OCI-LY7 (cell line): ENCODE measurements at regions not wholly inside any gene's neighbourhood (a gene's known extent, or its start where the extent isn't known, plus 50 kb on each side); places are given as distances from the start of the nearest gene placed in this dataset.

ENCODE experiments used
- EZH2phosphoT487 ChIP-seq: fragments of 200-600 bp; sonication (generic); IDR thresholded peaks from 2 replicates; pipeline ENCODE4 v1.6.1; 2018; ENCODE audit warnings: low read depth, borderline replicate concordance, mild to moderate bottlenecking, mixed run types, antibody characterized with exemption, low read length, moderate library complexity, mixed read lengths
- TF ChIP-seq, protein P1 (sequence below): fragments of 200-600 bp; sonication (generic); conservative IDR thresholded peaks from 2 replicates; pipeline ENCODE4 v1.5.1; 2014; ENCODE audit warnings: mild to moderate bottlenecking, antibody characterized with exemption, low read length, moderate library complexity, mixed read lengths

DNA sequence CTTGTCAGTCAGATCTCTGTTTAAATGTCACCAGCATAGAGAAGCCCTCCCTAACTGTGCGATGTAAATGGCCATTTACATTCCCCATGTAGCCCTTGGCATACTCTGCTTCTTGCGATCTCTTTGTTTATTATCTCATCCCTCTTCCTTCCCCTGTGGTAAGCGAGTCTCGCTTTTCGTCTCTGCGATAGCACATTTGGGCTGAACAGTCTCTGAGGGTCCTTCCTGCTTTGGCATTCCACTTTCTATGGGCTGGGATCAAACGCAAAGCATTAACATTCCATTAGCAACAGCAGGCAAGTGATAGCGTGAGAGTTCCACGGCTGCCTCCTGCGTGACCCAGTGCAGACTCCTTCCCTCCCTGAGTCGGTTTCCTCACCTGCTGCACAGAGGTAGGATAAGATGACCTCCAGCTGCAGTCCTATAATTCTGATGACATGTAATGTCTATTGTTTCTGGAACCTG lies 61.4 kb upstream of the TUNAR start:
- TF ChIP-seq, protein P1, sequence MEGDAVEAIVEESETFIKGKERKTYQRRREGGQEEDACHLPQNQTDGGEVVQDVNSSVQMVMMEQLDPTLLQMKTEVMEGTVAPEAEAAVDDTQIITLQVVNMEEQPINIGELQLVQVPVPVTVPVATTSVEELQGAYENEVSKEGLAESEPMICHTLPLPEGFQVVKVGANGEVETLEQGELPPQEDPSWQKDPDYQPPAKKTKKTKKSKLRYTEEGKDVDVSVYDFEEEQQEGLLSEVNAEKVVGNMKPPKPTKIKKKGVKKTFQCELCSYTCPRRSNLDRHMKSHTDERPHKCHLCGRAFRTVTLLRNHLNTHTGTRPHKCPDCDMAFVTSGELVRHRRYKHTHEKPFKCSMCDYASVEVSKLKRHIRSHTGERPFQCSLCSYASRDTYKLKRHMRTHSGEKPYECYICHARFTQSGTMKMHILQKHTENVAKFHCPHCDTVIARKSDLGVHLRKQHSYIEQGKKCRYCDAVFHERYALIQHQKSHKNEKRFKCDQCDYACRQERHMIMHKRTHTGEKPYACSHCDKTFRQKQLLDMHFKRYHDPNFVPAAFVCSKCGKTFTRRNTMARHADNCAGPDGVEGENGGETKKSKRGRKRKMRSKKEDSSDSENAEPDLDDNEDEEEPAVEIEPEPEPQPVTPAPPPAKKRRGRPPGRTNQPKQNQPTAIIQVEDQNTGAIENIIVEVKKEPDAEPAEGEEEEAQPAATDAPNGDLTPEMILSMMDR, result no peak
- no peak for TF ChIP-seq EZH2phosphoT487
